OCI-LY7 (cell line): ENCODE measurements at regions not wholly inside any gene's neighbourhood (a gene's known extent, or its start where the extent isn't known, plus 50 kb on each side); places are given as distances from the start of the nearest gene placed in this dataset.

ENCODE experiments used
- CTCF ChIP-seq: fragments of 200-600 bp; sonication (generic); conservative IDR thresholded peaks from 2 replicates; pipeline ENCODE4 v1.5.1; 2014; ENCODE audit warnings: mild to moderate bottlenecking, antibody characterized with exemption, low read length, moderate library complexity, mixed read lengths
- EZH2phosphoT487 ChIP-seq: fragments of 200-600 bp; sonication (generic); IDR thresholded peaks from 2 replicates; pipeline ENCODE4 v1.6.1; 2018; ENCODE audit warnings: low read depth, borderline replicate concordance, mild to moderate bottlenecking, mixed run types, antibody characterized with exemption, low read length, moderate library complexity, mixed read lengths

GRCh38 chr7:119026391-119026790, 801.9 kb downstream of the ANKRD7 start:
- TF ChIP-seq CTCF: no peak
- TF ChIP-seq EZH2phosphoT487: no peak
